Esophagus muscularis mucosa (tissue), 4 donors: ENCODE measurements at regions not wholly inside any gene's neighbourhood (a gene's known extent, or its start where the extent isn't known, plus 50 kb on each side); places are given as distances from the start of the nearest gene placed in this dataset.

Experiments used
- DNase-seq: peaks from one replicate; pipeline ENCODE4 v3.0.0-alpha.2; 2017; ENCODE audit errors: extremely low spot score
- H3K27ac ChIP-seq, 4 donors: fragments of 200-600 bp; sonication (generic); replicated peaks in 1 of 4; 1 replicate in 3 of 4; 2 replicates in 1 of 4; pipeline ENCODE4 v1.5.1; 2016 to 2019; ENCODE audit warnings: mild to moderate bottlenecking in 1 of 4
- H3K27me3 ChIP-seq, 4 donors: fragments of 200-600 bp; sonication (generic); one replicate each; pipeline versions ENCODE4 v1.5.1 to v1.6.0; 2016 to 2019
- H3K36me3 ChIP-seq, 4 donors: fragments of 200-600 bp; sonication (generic); one replicate each; pipeline ENCODE4 v1.5.1; 2016 to 2019
- H3K4me1 ChIP-seq, 4 donors: fragments of 200-600 bp; sonication (generic); one replicate each; pipeline ENCODE4 v1.5.1; 2016 to 2019
- H3K4me3 ChIP-seq, 4 donors: fragments of 200-600 bp; sonication (generic); 1 replicate in 2 of 4; 2 replicates in 2 of 4; pipeline ENCODE4 v1.5.1; 2016 to 2019; ENCODE audit warnings: mild to moderate bottlenecking in 4 of 4, moderate library complexity in 1 of 4
- H3K9me3 ChIP-seq, 4 donors: fragments of 200-600 bp; sonication (generic); 1 replicate in 3 of 4; 2 replicates in 1 of 4; pipeline ENCODE4 v1.5.1; 2016 to 2019
- CTCF ChIP-seq, 3 experiments: fragments of 200-600 bp in 2 of 3; fragments of 450-650 bp in 1 of 3; sonication (generic) in 2 of 3; IDR thresholded peaks; one replicate each; pipeline ENCODE4 v1.5.1; 2017 to 2019; ENCODE audit warnings: antibody characterized with exemption in 3 of 3, mild to moderate bottlenecking in 2 of 3, moderate library complexity in 1 of 3
- EP300 ChIP-seq: sonication (generic); formaldehyde crosslinking; IDR thresholded peaks from one replicate; pipeline ENCODE4 v1.6.1; 2017; ENCODE audit warnings: antibody characterized with exemption
- POLR2A ChIP-seq: fragments of 450-650 bp; IDR thresholded peaks from one replicate; pipeline ENCODE4 v1.6.1; 2017; ENCODE audit warnings: antibody characterized with exemption, moderate library complexity, mild to moderate bottlenecking, low read depth
- POLR2AphosphoS5 ChIP-seq, 2 donors: sonication (generic); formaldehyde crosslinking; IDR thresholded peaks; one replicate each; pipeline ENCODE4 v1.6.1; 2017; ENCODE audit warnings: antibody characterized with exemption in 2 of 2
- WGBS: methylation state at CpG from one replicate; pipeline ENCODE4 v1.1.5; 2018; 5-methylcytosine and 5-hydroxymethylcytosine counted together
- intact Hi-C: fragments of 100-400 bp; cut with DNase I; formaldehyde crosslinking; loops from one replicate; pipeline ENCODE4 v1.15.1; 2023

GRCh38 chr2:239678186-239678490 is 277.3 kb upstream of the HDAC4 start:
- intact Hi-C loops, result no loop called here
- 86% methylated on average over 8 of the region's 8 CpGs for WGBS
- peaks cover 0 to 4% (median 0%) of the 10 kb centered on the region in 4 donors for H3K27me3 ChIP-seq

GRCh38 chr2:239677453-239678185 is 276.8 kb upstream of the HDAC4 start:
- intact Hi-C loops, result no loop called here
- no peaks in the 10 kb centered on the region for H3K4me1 ChIP-seq
- H3K36me3 ChIP-seq, result no peaks in the 10 kb centered on the region
- peaks cover 0 to 4% (median 0%) of the 10 kb centered on the region in 4 donors for H3K27me3 ChIP-seq
- DNase-seq, result no peak
- H3K27ac ChIP-seq, result no peak overlapping the region
- peaks cover 0 to 7% (median 2%) of the 10 kb centered on the region in 4 donors for H3K9me3 ChIP-seq
- TF ChIP-seq POLR2A (no peak), POLR2AphosphoS5 (IDR thresholded peaks at IDR 0.05) (no peak), EP300 (no peak), CTCF (IDR thresholded peaks at IDR 0.05) (no peak)
- H3K4me3 ChIP-seq, result no peak overlapping the region
- WGBS, result 88% methylated on average over 21 of the region's 21 CpGs

More at GRCh38 chr2:239678186-239678490, 277.3 kb upstream of the HDAC4 start:
- Histone ChIP-seq H3K9me3 (peaks cover 0 to 12% (median 4%) of the 10 kb centered on the region in 4 donors), H3K4me3 (no peak overlapping the region), H3K27ac (no peak overlapping the region), H3K4me1 (no peaks in the 10 kb centered on the region), H3K36me3 (no peaks in the 10 kb centered on the region)
- DNase-seq, result peak; percentile 47
- TF ChIP-seq POLR2AphosphoS5 (IDR thresholded peaks at IDR 0.05) (no peak), POLR2A (no peak), CTCF (IDR thresholded peaks at IDR 0.05) (no peak), EP300 (no peak)

GRCh38 chr2:239676716-239677452 is 276.1 kb upstream of the HDAC4 start:
- no peak overlapping the region for H3K27ac ChIP-seq
- no peaks in the 10 kb centered on the region for H3K4me1 ChIP-seq
- intact Hi-C loops, result no loop called here
- peaks cover 0 to 4% (median 0%) of the 10 kb centered on the region in 4 donors for H3K27me3 ChIP-seq
- TF ChIP-seq POLR2A (no peak), CTCF (IDR thresholded peaks at IDR 0.05) (no peak), POLR2AphosphoS5 (IDR thresholded peaks at IDR 0.05) (no peak), EP300 (no peak)
- DNase-seq, result no peak
- no peaks in the 10 kb centered on the region for H3K9me3 ChIP-seq
- 82% methylated on average over 18 of the region's 19 CpGs for WGBS
- H3K36me3 ChIP-seq, result no peaks in the 10 kb centered on the region
- no peak overlapping the region for H3K4me3 ChIP-seq

- no peak for DNase-seq
These were observed 275.3 kb upstream of the HDAC4 start for GRCh38 chr2:239675826-239676715.

More at GRCh38 chr2:239675826-239676715, 275.3 kb upstream of the HDAC4 start:
- H3K27ac ChIP-seq, result no peak overlapping the region
- H3K4me1 ChIP-seq, result no peaks in the 10 kb centered on the region
- WGBS, result 81% methylated on average over 19 of the region's 22 CpGs
- no peaks in the 10 kb centered on the region for H3K9me3 ChIP-seq
- TF ChIP-seq CTCF (IDR thresholded peaks at IDR 0.05) (no peak), POLR2AphosphoS5 (IDR thresholded peaks at IDR 0.05) (no peak), POLR2A (no peak), EP300 (no peak)
- intact Hi-C loops, result no loop called here
- H3K4me3 ChIP-seq, result no peak overlapping the region
- H3K36me3 ChIP-seq, result no peaks in the 10 kb centered on the region
- H3K27me3 ChIP-seq, result peaks cover 0 to 4% (median 0%) of the 10 kb centered on the region in 4 donors
